ENCODE measurements at regions not wholly inside any gene's neighbourhood (a gene's known extent, or its start where the extent isn't known, plus 50 kb on each side); places are given as distances from the start of the nearest gene placed in this dataset.

DNA sequence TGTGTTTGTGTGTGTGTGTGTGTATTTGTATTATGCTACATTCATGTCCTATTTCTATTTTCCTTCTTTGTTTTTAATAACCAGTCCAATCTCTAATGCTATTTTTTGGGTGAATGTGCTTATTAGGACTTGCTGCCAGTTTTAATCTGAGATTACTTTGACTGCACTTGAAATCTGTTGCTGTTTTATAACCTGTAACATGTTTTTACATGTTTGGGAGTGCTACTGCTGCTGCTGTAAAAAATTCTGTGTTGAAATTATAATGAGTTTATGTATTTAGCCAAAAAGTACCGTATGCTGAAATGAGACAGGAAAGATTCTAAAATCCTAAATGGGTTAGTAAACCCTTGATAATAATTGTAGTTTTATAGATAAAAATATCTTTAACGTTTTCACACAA, 104.7 kb upstream of the SSBP2 start:
- DNase-seq: no peak

DNA sequence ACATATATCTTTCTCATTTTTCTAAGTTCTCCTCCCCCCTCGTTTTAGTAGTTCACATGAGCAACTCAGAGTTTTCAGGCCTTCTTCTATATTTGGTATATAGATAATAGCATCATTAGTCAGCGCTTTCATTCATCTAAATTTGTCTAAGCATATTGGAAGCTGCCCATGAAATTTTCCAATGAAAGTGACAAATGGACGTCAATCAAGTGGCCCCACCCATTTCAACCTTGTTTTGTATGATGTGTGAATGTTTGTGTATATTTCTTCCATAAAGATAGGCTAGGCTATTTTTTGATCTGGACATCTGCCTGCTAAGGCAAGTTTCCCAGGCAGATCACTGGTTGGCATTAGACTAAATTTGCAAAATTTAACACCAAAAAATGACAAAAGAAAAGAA, 104.0 kb upstream of the SSBP2 start:
- DNase-seq: no peak

DNA sequence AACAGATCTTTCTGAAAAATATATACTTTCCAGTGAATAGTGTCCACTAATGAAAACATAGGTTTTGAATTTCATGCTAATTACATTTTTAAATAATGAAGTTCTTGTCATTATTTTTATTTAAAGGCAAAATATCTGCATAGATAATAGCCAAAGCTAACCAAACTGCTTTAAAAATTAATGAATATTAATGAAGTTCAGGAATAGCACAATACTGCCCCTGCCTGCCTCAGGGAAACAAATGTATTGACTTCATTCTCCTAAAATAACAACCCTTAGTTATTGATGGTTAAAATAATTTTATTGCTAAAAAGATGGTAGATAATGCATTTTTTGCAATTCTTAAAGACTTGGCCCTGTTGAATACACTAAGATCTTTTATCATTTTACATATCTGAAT, 103.6 kb upstream of the SSBP2 start:
- DNase-seq: no peak

DNA sequence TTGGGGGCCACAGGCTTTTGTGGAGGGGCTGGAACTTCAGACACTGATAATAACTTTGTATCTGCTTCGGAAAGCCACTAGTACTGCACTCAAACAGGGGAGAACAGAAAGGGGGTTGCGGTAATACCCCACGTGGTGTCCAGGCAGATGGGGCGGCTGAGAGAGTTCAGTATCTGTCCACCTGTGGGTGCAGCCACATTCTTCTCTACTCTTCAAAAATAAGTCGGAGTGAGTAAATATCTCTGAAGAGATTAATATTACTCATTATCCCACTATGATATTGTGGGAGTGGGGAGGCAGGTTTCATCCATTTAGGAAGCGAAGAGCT, 102.1 kb upstream of the SSBP2 start:
- no peak for DNase-seq

DNA sequence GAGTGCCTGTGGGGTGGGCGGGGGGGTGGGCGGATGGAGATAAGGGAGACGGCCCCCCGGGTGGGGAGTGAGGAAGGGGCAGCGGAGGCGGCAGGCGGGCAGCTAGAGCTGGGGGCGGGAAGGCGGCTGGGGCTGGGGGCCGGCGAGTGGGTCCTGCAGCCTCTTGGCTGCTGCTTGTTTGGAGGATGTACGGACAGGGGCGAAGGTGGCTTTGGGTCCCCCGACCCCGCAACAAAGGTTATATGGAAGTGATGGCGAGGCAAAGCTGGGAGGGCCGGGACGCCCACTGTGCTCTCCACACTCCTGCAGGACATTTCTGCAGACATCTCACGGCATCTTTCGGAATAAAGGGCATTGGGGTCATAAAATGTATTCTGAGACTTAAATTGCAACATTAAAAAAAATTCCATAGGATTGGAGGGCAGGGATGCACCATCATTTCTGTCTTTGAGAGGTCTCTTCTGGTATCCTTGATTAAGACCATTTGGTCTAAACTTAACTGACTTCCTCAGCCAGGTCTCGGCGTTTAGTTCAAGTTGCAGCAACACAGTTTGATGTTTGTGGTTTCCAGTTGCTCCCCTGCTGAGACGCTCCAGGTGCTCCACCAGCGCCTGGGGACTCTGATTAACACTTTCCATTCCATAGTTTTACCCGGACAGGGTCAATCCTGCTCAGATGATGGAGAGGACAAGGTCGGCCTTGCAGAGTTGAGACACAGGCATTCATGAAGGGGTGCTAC, 101.6 kb upstream of the SSBP2 start:
- peak; percentile 20 for DNase-seq

DNA sequence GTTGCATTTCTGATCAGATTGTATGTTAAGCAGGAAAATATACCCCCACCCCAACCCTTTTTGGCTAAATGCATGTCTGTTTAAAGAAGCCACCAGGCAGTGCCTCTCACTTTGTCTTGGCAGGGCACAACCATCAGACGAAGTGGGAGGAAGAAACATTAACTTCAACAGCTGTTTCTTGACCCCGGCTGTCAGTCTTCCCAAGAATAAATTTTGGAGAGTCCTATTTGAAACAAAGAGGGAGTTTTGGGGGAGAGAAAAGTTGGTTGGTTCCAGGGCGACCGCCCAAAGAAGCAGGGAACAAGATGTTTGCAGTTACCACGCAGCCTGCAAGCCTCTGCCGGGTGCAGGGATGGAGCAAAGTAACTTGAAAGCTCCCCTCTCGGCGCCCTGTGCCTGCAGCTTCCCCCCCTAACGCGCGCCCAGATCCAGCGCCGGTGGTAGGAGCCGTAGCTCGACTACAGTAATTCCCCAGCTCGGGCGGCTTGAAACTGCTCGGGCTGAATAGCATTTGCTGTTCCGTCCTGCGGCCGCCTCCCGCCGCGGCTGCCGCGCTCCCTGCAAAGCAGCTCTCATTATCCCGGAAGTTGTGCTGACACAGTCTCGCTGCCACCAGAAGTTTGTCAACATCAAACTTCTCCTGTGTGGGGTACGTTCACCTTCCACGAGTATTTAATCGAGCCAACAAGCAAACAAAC, 100.7 kb upstream of the SSBP2 start:
- DNase-seq: peak; percentile 88

DNA sequence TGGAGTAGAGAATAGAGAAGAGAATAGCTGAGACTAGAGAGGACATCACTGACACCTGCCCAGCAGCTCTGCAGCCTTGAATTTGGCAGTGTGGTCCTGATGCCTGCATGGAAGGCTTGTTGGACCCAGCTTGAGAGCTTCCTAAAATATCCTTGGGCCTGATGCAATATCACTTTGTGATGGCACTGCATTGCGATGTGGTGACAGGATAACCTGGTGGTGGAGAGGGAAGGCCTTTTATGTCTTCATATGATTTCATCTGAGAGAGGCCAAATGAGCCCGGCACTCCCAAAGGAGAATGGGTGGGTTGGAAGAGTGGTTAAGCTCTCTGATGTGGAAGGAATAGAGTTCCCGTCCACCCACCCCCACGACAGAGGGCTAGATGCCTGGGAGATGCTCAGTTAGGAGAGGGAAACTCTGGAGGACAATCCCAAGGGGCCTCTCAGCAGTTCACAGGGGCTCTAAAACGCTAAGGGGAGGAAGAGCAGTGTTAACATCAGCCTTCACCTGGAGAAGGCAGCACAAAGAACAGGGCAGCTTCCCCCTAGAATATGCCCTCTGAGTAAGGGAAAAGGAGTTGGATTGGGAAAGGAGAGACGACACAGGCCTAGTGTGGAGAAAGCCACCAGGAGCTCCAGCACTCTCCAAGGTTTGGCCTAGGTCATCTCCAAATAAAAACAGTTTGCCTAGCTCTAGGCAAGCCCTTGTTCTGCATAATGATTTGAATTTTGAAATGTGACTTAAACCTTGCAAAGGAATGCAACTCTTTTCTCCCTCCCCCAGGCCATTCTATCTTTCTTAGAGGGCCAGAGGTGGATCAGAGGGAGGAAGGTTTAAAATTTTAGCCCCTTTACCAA, 99.8 kb upstream of the SSBP2 start:
- DNase-seq: no peak

DNA sequence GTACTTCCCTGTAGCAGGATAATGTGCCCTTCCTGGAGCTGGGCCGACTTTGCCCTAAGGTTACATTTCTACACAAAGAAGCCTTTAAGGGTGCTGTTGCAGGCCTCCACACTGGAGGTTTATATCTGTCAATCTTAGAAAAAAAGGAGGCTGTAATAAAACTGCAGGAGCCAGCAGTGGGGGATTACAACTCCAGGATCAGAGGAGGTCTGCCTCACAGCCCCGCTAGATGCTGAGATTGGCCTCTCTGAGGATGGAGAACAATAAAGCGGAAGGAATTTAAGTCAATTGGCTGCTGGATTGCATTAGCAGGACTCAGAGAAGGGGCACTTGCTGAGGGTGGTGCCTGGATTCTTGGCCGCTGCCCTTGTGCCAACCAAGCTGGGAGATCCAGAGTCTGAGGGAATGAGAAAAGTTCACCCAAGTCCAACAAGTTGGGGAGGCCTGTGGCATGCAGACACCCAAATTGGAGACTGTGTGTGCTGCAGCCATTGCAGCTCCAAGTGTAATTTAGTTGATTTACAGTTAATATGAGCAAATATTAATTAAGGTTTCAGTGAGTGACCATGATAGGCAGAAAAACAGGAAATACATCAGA, 99.0 kb upstream of the SSBP2 start:
- no peak for DNase-seq

DNA sequence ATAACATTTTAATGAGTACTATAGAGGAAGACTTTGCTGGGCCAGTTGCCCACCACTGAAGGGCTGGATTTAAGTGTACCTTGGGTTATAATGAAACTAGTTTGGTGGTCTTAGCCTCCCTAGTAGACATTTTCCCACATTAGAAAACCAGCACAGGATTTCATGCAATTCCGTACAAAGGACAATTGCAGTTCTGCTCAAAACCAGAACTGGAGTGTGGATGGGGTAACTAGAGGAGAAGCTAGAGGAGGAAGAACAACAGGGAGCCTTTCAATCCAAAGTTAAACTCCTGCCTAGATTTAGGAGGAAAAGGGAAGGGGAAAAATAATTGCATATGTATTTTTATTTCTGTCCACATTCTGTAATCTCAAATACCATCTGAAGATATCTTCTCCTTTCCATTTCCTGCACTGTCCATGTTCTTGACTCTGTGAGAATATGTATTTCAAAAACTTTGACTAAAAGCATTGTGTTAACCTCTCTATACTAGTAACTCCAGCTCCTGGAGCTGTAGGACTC, 97.5 kb upstream of the SSBP2 start:
- DNase-seq: no peak

DNA sequence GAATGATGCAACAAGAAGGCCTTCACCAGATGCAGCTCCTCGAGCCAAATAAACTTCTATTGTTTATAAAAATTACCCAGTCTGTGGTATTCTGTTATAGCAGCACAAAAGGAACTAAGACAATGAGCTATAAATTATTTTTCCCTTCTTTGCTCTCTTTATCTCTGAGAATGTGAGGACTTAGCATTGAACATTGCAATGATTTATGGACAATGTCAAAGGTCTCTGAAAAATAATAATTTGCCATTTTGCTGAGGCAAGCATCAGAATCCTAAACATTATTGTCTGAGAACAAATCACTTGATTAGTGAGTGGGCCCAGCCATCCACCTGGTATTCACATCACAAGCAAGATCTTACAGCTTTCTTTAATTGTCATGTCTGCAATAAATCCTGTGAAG, 95.4 kb upstream of the SSBP2 start:
- no peak for DNase-seq

DNA sequence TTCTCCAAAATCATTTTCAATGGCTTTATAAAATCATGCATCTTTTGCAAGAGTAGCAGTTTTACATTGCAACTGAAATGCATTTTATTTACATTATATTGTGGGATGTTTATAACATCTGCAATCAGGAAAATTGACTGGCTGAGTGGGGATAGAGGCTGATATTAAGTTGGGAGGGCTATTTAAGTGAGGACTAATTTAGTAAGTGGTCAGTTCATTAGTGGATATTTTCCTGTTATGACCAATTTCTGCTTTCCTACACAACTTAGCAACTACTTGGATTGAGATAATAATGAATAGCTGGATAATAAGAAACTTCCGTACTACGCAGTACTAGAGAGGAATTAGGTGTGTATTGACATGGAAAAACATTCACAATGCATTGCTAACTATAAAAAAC, 92.9 kb upstream of the SSBP2 start:
- no peak for DNase-seq

DNA sequence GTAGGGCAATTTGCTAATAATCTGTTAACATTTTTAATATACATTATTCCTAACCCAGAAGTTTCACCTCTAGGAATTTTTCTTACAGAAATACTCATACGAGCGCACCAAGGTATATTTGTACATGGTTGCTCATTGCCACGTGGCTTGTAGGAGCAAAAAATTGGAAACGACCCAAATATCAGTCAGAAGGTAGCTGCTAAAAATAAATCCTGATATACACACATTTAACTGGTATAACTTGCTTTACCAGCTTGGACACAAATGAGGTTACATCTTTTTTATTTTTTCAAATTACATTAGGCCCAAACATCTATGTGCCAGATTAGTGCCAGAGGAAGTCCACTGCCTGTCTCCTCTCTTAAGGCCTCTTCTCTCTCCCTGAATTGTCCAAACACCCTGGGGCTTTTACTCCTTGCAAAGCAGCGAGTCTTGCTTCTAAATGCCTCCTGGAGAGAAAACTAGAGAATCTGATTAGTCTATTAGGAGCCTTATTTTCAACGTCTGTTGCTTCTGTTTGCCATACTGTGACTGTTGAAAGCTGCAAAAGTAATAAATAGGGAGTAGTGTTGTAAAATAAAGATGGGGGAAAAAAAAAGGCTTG, 92.0 kb upstream of the SSBP2 start:
- no peak for DNase-seq

DNA sequence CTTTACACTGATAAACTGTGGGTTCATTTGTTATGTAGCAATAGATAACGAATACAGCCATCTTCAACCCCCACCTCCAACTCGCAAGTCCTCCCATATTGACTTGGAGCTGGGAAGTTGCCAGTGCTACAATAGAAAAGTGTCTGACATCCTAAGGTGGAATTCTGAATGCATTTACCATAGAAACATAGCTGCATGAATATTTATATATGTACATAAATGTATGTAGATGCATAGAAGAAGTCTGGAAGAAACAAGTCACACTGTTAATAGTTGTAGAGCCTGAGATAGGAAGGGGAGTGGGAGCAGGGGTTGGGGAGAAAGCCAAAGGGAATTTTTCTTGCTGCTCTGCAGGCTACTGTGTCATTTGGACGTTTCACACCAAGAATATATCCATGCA, 88.1 kb upstream of the SSBP2 start:
- no peak for DNase-seq

DNA sequence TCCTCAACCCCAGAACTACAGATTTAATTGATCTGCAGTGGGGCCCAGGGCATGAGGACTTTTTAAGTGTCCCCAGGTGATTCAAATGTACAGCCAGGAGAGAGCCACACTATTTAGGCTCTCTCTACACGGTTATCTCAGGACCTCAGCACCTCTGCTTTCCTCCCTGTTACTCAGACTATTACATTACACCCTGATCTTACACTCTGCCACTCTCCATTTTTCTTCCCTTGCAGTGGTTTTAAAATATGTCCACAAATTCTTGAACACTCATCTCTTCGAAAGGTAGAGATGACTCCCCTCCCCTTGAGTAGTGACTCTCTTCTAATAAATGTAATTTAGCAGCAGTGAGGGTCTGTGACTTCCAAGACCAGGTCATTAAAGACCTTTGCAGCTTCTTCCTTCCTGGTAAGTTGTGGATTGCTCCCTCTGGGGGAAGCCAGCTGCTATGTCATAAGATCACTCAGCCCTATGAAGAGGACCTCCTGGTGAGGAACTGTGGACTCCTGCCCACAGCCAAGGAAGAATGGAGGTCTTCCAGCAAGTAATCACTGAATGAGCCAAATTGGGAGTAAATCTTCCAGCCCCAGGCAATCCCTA, 87.5 kb upstream of the SSBP2 start:
- DNase-seq: no peak

DNA sequence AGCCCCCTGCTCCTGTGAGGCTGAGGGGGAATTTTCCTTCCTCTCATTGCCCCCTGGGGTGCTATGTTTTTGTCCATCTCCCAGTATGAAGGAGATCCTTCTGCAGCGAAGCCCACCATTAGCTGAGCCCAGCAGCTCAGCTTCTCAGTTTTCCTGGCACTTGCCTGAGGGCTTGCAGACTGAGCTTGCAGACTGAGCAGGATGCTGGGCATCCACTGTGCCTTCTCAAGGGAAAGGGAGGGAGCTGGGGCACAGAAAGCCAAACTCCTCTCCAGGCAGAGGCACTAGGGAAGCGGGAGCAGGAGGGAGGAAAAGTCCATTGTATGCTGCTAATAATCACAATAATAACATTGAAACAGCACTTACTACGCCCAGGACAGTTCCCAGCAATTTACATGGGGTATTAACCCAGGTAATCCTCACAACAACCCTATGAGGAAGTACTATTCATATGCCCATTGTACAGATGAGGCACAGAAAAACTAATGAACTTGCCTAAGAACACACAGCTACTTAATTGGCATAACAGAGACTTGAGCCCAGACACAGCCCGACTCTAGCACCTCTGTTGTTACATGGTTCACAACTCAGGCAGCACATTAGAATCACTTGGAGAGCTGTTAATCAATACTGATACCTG, 86.9 kb upstream of the SSBP2 start:
- no peak for DNase-seq

DNA sequence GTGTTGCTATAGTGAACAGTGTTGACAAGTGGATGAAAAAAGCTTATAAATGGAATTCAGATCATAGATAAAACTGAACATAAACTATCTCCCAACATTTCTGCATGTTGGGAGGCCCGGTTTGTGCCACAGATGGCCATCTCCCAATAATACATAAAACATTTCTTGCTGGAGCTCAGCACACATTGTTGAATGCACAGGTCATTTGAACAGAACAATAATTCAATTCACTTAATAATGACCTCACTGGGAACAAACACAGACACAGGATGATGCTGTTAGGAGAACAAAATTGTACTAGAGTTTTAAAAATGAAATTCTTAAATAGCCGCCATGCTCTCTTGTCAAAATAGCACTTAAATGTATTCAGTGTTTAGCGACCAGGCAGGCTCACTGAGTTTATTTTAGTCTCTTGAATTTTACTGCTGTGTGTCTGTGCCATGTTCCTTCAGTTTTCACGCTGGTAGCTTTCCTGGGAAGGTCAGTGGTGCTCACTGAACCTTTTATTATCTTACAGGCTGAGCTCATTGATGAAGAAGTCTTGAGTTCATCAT, 85.0 kb upstream of the SSBP2 start:
- DNase-seq: no peak

DNA sequence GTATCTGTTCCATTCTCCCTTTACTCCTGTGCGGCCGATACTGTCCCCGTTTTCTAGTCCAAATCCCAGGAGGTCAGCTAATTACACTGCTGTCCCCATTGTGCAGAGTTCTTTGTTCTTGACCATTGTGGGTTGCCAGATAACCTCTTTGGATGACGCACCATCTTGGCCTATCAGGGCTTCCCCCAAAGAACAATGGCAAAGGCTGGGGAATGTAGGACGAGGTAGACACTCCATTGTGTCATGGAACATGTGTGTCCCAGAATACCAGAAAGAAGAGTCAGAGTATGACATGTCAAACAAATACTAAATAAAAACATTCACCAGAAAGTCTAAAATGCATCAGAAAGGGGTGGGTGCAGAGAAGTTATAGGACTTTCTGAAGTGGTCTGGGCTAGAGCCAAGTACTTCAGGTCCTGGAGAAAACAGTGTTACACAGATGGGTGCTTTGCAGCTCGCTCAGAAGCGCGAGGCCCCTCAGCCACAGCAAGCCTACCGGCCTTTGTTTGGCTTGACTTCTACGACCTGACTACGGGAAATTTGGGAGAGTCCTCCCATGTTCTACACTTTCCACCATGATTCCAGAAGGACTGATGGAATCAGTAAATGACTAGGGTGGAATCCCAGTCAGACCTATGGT, 83.2 kb upstream of the SSBP2 start:
- no peak for DNase-seq

DNA sequence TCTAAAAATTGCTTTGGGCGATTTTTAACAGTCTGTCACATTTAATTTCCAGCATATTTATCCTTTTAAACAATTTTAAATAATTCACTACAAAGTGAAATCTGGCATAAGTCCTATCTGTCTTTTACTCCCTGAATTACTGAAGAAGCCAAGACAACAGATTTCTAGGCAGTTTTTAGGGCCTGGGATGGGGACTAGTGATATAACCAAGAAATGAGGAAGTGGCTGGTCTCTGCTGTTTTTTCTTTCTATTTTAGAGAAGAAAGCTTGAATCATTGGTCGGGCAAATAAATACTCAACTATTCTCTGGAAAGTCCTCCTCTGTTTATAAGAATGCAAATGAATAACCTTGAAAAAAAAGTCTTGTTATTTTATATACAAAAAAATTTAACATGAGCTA, 79.7 kb upstream of the SSBP2 start:
- no peak for DNase-seq

DNA sequence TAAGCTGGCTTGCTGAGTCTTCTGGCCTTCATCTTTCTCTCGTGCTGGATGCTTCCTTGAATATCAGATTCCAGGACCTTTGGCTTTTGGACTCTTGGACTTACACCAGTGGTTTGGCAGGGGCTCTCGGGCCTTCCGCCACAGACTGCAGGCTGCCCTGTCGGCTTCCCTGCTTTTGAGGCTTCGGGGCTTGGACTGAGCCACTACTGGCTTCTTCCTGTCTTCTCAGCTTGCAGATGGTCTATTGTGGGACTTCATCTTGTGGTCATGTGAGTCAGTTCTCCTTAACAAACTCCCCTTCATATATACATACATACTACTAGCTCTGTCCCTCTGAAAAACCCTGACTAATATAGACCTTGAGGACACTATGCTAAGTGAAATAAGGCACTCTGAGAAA, 78.3 kb upstream of the SSBP2 start:
- DNase-seq: no peak

DNA sequence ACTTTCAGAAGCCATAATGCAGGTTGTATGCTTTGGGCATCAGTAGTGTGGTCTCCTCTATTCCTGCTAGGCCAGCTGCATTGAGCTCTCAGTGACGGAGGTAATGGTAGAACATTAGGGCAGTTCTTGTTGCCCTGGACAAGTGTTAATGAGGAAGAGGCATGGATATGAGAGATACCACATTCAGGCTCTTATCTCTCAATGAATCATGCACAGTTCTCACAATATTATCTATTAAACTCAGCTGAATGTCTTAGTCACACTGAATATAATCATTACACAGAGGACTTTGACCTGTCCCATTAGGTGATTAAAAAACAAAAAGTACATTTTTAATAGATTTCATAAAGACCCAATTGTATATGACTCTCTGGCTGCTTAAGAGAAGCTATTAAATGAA, 76.6 kb upstream of the SSBP2 start:
- DNase-seq: no peak

DNA sequence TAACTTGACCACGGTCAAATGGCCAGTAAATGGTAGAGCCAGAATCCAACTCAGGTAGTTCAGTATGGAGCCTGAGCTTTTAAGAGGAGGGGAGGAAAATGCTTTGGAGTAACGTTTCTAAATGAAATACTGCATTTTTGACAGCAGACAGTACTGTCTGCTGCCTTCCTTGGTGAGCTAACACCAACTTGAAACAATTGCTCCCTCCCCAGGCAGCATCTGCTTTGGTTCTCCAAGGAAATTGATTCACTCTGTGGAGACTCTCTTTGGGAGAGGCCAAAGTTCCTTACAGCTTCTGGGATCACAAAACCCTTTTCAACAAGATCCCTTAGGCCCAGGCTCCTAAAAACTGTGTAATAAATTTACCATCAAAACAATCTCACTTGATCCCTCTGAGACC, 75.2 kb upstream of the SSBP2 start:
- DNase-seq: no peak
